ENCODE measurements at regions not wholly inside any gene's neighbourhood (a gene's known extent, or its start where the extent isn't known, plus 50 kb on each side); places are given as distances from the start of the nearest gene placed in this dataset.

DNA sequence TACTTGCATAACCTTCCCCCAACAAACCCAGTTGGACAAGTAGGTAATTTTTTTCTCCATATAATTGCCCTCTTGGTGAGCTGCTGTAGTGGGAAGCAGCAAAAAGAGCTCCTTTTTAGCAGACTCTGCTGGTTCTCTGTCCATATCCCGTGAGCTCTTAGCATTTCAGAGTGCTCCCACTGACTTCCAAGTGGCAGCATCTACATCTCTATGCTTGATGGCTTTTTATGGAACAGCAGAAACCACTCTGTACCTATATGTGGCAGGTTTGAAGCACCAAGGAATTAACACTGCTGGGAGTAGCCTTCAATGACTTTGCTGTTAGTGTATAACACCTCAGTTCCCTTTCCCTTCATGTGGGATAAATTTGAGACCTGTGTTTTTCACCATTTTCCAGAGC, 168.4 kb upstream of the NHS start:
- DNase-seq = no peak

DNA sequence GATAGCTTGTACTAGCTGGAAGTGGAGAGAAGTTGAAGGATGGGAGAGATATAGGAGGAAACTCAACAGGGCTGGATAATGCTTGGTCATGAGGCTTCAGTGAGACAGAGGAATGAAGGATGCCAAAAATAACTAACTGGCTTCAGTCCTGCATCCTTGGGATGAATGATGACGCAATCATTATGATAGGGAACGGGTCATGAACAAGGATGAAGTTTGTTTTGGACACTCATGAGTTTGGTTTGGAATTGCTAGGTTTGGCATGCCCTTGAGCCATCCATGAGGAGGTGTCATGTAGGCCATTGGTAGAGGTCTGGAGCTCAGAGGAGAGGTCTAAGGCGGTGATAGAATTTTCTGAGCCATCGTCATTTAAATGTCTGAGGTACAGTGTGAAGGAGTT, 160.0 kb upstream of the NHS start:
- no peak for DNase-seq

DNA sequence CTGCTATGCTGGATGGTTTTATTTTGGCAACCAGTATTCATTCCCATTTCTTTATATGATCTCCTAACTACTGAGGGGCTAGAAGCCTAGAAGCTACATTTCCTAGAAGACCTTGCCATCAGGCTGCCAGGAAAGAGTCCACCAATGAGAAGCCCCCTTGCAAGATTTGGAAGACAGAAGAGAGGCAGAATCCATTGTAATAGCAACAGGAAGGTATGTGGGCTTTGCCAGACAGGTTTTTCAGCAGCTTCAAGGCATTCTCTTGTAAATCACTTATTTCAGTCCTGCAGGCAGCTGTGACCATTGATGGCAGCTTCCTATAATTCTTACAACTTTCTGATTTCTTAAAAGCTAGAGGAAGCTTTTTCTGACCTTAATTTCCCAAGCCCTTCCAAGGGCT, 148.3 kb upstream of the NHS start:
- DNase-seq = no peak

DNA sequence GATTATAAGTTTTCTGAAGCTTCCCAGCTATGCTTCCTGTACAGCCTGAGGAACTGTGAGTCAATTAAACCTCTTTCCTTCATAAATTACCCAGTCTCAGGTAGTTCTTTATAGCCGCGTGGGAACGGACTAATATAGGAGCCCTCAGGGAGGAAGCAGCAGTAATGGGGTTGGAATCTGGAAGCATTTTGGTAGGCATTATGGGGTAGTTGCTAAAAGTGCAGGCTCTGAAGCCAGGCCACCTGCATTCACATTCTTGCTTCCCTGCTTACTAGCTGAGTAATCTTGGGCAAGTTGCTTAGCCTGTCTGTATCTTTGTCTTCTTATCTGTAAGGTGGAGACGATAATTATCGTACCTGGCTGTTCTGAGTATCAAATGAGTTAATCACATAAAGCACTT, 137.9 kb upstream of the NHS start:
- DNase-seq = no peak

DNA sequence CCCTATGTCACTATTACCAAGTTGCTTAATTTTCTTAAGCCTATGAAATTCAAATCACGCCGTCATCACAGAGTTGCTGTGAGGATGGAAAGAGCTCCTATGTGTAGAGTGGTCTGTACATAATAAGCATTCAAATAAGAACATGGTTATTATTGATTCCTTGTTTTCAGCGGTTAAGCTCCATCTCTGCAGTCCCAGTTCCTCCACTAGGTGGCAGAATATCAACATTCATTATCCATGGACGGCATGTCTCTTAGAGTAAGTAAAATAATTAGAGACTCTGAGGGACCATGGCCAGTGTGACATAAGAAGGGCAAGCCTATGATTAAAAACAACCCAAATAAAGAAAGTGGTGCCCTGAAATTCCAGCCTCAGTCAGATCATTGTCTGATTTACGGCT, 132.5 kb upstream of the NHS start:
- peak in 1 of 2 experiments; percentile 19 for DNase-seq

DNA sequence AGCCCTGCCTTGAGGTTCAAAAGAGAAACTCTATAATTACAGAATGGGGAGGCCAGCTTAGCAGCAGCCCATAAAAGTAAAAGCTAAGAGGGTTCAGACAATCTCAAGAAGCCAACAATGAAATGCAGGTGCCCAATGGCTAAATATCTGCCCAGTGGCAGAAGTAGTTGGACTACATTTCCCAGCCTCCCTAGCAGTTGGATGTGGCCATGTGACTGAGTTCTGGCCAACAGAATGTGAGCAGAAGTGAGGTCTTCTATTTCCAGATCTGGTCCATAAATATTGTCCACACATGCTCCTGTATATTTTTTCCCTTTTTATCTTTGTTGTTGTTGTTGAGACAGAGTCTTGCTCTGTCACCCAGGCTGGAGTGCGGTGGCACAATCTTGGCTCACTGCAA, 127.9 kb upstream of the NHS start:
- no peak for DNase-seq

DNA sequence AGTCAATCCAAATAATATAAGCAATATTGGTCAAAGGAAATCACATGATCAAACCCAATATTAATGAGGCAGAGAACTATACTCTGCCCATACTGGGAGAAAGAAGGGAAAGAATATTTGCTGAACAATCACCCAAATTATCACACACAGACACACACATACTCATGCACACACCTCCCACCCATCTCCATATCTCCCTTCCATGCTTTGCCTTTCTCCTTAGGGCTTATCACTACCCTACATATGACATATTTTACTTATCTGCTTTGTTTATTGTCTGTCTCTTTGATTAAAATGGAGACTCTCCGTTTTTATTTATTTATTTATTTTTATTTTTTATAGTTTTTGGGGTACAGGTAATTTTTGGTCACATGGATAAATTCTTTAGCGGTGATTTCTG, 112.9 kb upstream of the NHS start:
- no peak for DNase-seq

DNA sequence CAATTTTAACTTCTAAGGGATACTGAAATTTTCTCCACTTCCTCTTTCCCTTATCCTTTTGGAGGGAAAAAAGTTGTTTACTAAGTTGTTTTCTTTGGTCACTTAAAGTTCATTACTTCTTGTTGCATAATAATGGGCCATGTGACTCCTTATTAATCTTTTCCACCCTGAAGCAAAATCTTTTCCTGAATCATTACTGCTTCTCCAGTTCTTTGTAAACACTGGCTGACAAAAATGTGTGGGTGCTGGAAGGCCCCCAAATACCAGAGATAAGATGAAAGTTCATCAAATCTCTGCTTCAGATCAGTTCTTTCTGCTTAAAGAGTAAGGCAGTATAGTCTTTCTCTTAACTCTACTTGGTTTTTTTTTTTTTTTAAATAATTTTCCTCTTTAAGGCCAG, 108.9 kb upstream of the NHS start:
- no peak for DNase-seq

DNA sequence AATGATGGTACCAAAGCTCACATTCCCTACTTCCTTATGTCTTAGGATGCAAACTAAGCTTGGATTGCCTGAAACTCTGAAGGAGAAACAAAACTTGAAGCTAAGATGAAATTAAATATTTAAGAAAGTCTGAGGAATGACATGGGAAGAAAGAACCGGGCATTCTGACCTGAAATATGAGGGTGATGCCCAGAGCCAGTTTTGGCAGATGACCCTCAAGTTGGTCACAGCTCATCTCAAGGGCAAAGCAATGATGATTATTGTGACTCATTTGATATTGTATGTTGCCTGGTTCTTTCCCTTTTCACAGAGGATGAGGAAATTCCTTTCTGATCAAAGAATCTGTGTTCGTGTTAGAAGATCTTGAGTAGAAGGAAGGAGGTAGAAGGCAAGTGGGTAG, 96.0 kb upstream of the NHS start:
- DNase-seq = no peak

DNA sequence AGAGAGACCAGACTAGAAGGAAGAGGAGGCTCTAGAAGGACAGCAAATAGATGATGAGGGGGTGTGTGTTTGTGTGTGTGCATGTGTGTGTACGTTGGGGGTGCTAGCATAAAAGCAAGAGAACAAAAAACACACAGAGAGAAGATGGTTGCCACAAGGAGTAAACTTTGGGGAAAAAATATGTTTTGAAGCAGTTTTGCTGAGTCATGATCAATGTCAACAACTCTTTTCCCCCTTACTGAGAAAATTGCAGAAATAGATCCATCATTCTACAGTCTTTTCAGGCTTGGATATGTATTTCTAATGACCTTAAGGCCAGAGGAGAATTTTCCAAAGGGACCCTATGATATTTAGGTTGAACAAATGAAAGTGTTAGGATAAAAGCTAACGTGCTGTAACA, 89.0 kb upstream of the NHS start:
- DNase-seq = no peak

DNA sequence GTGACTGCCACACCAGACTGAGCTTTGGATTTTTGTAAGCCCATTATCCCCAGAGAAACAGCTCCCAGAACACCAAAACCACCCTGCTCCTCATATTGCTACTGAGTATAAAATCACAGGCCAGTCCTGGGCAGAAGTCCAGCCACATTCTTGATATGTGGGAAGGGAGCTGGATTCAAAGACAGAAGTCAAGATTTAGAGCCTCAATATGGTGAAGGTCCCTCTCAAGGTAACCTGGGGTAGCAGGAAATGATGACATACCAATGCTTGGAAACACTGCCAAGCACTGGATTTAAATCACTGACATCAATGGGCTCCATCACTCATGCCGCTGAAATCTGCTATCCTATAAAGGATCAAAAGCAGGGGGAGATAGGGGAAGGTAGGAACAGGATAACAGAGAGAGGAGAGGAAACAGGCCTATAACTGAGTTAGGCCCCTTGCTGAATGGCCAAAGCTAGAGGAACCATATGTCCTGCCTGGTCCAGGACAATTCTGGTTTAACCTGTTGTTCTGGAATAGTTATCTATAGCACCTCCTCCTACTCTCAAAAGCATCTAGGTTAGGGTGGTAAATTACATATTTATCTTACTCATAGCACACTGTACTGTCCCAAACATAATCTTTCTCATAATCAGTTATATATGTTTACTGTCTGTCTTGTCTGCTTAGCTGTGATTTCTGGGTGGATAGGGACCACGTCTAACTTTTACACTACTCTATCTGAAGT, 83.7 kb upstream of the NHS start:
- no peak for DNase-seq

DNA sequence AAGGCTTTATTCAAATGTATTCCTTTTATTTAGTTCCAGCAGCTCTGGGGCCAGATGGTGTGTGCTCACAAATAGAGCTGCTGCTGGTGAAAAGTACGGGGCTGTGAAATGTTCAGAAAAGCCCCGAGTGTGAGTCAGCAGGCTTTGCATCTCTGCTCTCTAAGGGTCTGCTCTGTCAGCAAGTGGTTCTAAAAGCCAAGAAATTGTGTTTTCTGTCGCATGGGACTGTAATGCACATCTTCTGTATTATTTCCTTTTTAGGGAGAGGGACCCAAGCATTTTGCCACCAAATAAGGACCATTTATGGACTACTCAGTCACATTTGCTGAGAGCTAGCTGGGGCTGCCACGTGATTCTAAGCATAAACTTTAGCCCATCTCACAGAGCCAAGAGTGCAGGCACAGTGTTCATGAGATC, 82.9 kb upstream of the NHS start:
- DNase-seq = no peak

DNA sequence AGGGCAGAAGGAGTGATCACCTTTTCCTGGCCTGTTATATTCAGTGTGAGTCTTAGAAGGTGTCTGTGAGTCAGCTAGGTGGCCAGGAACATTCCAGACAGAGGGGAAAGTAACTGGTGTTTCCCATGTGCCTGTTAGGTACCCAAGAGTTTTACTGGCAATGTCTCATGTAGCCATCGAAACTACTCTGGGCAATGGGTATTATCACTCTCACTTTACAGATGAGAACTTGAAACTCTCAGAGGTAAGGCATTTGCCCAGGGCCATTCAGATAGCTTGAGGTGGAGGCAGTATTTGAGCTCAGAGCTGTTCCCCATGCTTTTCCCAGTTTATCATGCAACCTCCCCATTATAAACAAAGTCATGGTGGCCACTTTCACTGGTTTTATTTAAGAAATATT, 80.4 kb upstream of the NHS start:
- no peak for DNase-seq

DNA sequence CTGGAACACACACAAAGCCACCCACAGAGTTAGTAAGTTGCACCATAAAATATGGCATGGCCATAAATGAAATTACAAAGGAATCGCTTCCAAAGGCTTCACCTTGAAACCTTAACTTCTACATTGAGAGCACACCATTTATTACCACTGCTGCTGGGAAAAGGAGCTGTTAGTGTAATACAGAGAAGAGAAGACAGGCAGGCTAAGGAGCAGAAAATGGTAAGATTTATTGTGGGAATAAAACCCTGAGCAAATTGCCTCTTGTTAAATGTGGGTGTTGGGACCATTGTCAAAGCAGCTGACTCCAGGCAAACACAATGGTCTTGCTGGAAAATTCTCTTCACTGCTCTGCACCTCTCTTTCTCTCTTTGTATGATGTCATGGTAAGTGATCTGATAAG, 79.2 kb upstream of the NHS start:
- no peak for DNase-seq

DNA sequence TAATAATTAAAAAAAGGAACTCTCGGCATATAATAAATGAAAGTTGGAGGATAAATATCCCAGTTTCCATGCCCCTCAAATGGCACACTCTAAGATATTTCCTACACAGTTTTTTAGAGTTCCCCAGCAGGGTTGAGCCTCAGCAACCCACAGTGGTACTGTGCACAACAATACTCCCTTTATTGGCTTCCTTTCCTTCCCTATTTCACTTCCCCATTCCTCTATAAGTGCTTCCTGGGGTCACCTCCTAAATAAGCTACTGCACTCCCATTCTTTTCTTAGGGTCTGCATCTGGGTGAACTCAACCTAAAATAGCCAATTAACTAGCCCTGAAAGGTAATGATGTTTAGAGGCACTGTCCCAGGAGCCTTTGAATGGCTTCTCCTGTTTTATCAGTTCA, 76.4 kb upstream of the NHS start:
- DNase-seq = no peak

DNA sequence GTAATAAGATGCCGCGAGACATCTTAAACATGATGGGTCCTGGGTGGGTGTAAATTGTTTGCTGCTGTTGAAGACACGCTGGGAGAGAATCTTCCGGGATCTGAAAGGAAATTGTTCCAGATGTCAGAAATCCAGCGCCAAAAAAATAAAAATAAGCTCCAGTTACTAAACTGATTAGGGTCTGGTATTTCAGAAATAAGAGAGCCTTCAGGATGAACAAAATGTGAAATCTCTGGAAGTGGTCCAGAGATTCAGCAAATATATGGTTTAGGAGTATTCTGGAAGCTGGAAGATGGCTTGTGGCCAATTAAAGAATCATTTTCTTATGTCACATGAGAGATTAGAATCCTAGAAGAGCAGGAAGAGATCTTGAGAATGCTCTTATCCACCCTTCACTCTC, 75.8 kb upstream of the NHS start:
- no peak for DNase-seq

DNA sequence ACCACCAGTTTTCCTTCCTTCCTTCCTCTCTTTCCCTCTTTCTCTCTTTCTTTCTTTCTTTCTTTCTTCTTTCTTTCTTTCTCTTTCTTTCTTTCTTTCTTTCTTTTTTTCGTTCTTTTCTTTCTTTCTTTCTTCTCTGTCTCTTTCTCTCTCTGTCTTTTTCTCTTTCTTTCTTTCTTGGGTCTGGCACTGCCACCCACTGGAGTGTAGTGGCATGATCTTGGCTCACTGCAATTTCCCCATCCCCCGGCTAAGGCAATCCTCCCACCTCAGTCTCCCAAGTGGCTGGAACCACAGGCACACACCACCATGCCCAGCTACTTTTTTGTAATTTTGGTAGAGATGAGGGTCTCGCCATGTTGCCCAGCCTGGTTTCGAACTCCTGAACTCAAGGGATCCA, 51.6 kb upstream of the NHS start:
- no peak for DNase-seq

All from AML-193 (cell line).